ENCODE measurements at regions not wholly inside any gene's neighbourhood (a gene's known extent, or its start where the extent isn't known, plus 50 kb on each side); places are given as distances from the start of the nearest gene placed in this dataset.
"Not testable (repeated sequence)": the region's sequence is repeated elsewhere in the genome, so short reads cannot be mapped to it uniquely, and the experiment has no call there.

- Histone ChIP-seq H3K4me3 (ENCODE audit: low read length, poor library complexity, severe bottlenecking) (no peak overlapping the region), H3K4me1 (ENCODE audit: insufficient read depth, low read length, poor library complexity, severe bottlenecking) (no peaks in the 10 kb centered on the region), H3K36me3 (ENCODE audit: insufficient read depth, low read length) (no peaks in the 10 kb centered on the region), H3K9me3 (ENCODE audit: insufficient read depth, low read depth, low read length) (no peaks in the 10 kb centered on the region), H3K9ac (ENCODE audit: low read depth, low read length, poor library complexity, severe bottlenecking) (no peak overlapping the region), H2AFZ (ENCODE audit: low read length) (no peak overlapping the region), H4K20me1 (ENCODE audit: insufficient read depth, low read length, poor library complexity, severe bottlenecking) (no peaks in the 10 kb centered on the region), H3K4me2 (ENCODE audit: low read depth, low read length, poor library complexity, severe bottlenecking) (no peak overlapping the region), H3K79me2 (ENCODE audit: insufficient read depth, low read length) (no peaks in the 10 kb centered on the region), H3K27me3 (ENCODE audit: insufficient read depth, low read length, poor library complexity, severe bottlenecking) (no peaks in the 10 kb centered on the region), H3F3A (ENCODE audit: low read depth) (no peaks in the 10 kb centered on the region), H3K9me2 (replicated peaks; ENCODE audit: low read depth, low read length) (no peaks in the 10 kb centered on the region)
- TF ChIP-seq CTCF (conservative IDR thresholded peaks at IDR 0.05; ENCODE audit: low read length) (no peak), EZH2phosphoT487 (IDR thresholded peaks at IDR 0.05; ENCODE audit: borderline replicate concordance) (no peak)
These were observed 82.3 kb upstream of the CDC42EP3 start for GRCh38 chr2:37753758-37754157.

GRCh38 chr2:37755961-37756559 lies 84.6 kb upstream of the CDC42EP3 start:
- H3K9me3 ChIP-seq (ENCODE audit: insufficient read depth, low read depth, low read length); H3K9me2 ChIP-seq (replicated peaks; ENCODE audit: low read depth, low read length); H3K4me3 ChIP-seq (ENCODE audit: low read length, poor library complexity, severe bottlenecking); H4K20me1 ChIP-seq (ENCODE audit: insufficient read depth, low read length, poor library complexity, severe bottlenecking); H3K27me3 ChIP-seq (ENCODE audit: insufficient read depth, low read length, poor library complexity, severe bottlenecking); H2AFZ ChIP-seq (ENCODE audit: low read length); H3K9ac ChIP-seq (ENCODE audit: low read depth, low read length, poor library complexity, severe bottlenecking); H3K36me3 ChIP-seq (ENCODE audit: insufficient read depth, low read length); H3K4me1 ChIP-seq (ENCODE audit: insufficient read depth, low read length, poor library complexity, severe bottlenecking); H3K79me2 ChIP-seq (ENCODE audit: insufficient read depth, low read length); H3F3A ChIP-seq (ENCODE audit: low read depth); H3K4me2 ChIP-seq (ENCODE audit: low read depth, low read length, poor library complexity, severe bottlenecking): not testable (repeated sequence)

- not testable (repeated sequence) for H2AFZ ChIP-seq (ENCODE audit: low read length); H3K4me1 ChIP-seq (ENCODE audit: insufficient read depth, low read length, poor library complexity, severe bottlenecking); H3K36me3 ChIP-seq (ENCODE audit: insufficient read depth, low read length); H3K9me3 ChIP-seq (ENCODE audit: insufficient read depth, low read depth, low read length); H3K4me2 ChIP-seq (ENCODE audit: low read depth, low read length, poor library complexity, severe bottlenecking); H3K9ac ChIP-seq (ENCODE audit: low read depth, low read length, poor library complexity, severe bottlenecking); H3K79me2 ChIP-seq (ENCODE audit: insufficient read depth, low read length); H3K27me3 ChIP-seq (ENCODE audit: insufficient read depth, low read length, poor library complexity, severe bottlenecking); H4K20me1 ChIP-seq (ENCODE audit: insufficient read depth, low read length, poor library complexity, severe bottlenecking); H3K9me2 ChIP-seq (replicated peaks; ENCODE audit: low read depth, low read length); H3F3A ChIP-seq (ENCODE audit: low read depth); H3K4me3 ChIP-seq (ENCODE audit: low read length, poor library complexity, severe bottlenecking)
These were observed 86.0 kb upstream of the CDC42EP3 start for GRCh38 chr2:37757456-37757855.

GRCh38 chr2:37758141-37758601 lies 86.7 kb upstream of the CDC42EP3 start:
- H4K20me1 ChIP-seq (ENCODE audit: insufficient read depth, low read length, poor library complexity, severe bottlenecking); H3K4me1 ChIP-seq (ENCODE audit: insufficient read depth, low read length, poor library complexity, severe bottlenecking); H3K36me3 ChIP-seq (ENCODE audit: insufficient read depth, low read length); H3K4me2 ChIP-seq (ENCODE audit: low read depth, low read length, poor library complexity, severe bottlenecking); H3K79me2 ChIP-seq (ENCODE audit: insufficient read depth, low read length); H3K4me3 ChIP-seq (ENCODE audit: low read length, poor library complexity, severe bottlenecking); H2AFZ ChIP-seq (ENCODE audit: low read length); H3K9me2 ChIP-seq (replicated peaks; ENCODE audit: low read depth, low read length); H3F3A ChIP-seq (ENCODE audit: low read depth); H3K27me3 ChIP-seq (ENCODE audit: insufficient read depth, low read length, poor library complexity, severe bottlenecking); H3K9me3 ChIP-seq (ENCODE audit: insufficient read depth, low read depth, low read length); H3K9ac ChIP-seq (ENCODE audit: low read depth, low read length, poor library complexity, severe bottlenecking): not testable (repeated sequence)

- not testable (repeated sequence) for H2AFZ ChIP-seq (ENCODE audit: low read length); H3K36me3 ChIP-seq (ENCODE audit: insufficient read depth, low read length); H3K4me3 ChIP-seq (ENCODE audit: low read length, poor library complexity, severe bottlenecking); H3K4me2 ChIP-seq (ENCODE audit: low read depth, low read length, poor library complexity, severe bottlenecking); H3K27me3 ChIP-seq (ENCODE audit: insufficient read depth, low read length, poor library complexity, severe bottlenecking); H3K9me2 ChIP-seq (replicated peaks; ENCODE audit: low read depth, low read length); H3K9ac ChIP-seq (ENCODE audit: low read depth, low read length, poor library complexity, severe bottlenecking); H3K79me2 ChIP-seq (ENCODE audit: insufficient read depth, low read length); H3K9me3 ChIP-seq (ENCODE audit: insufficient read depth, low read depth, low read length); H4K20me1 ChIP-seq (ENCODE audit: insufficient read depth, low read length, poor library complexity, severe bottlenecking); H3F3A ChIP-seq (ENCODE audit: low read depth)
- H3K4me1 ChIP-seq (ENCODE audit: insufficient read depth, low read length, poor library complexity, severe bottlenecking): peaks cover 13% of the 10 kb centered on the region
These were observed 88.5 kb upstream of the CDC42EP3 start for GRCh38 chr2:37759989-37760388.

Data from Loucy (cell line).